K562 (cell line): ENCODE measurements at regions not wholly inside any gene's neighbourhood (a gene's known extent, or its start where the extent isn't known, plus 50 kb on each side); places are given as distances from the start of the nearest gene placed in this dataset.

Experiments
- ATAC-seq: fragments of 200-7000 bp; cut with Tn5 transposase; 3 replicates; pipeline ENCODE4 v1.9.1; 2020; ENCODE audit warnings: moderate library complexity
- BruUV-seq: library from RNA; stranded (reverse); fragments of 400-500 nt; replicated peaks from 2 replicates; lab custom pipeline; 2021; lab: Mats Ljungman, UMichigan
- CTCF ChIA-PET: fragments of 300-600 bp; formaldehyde crosslinking; extraction: SDS; loops from one replicate; lab custom pipeline; 2021; ENCODE audit warnings: low intra/inter-chr PET ratio; lab: Yijun Ruan, JAX
- POLR2A ChIA-PET: fragments of 300-600, 350-650 bp; sonication (Branson Sonifier 250); formaldehyde crosslinking; extraction: SDS; loops from one replicate; lab custom pipeline; 2021; ENCODE audit warnings: antibody characterized with exemption, inconsistent platforms; lab: Yijun Ruan, JAX
- DNase-seq, 4 experiments: peaks; one replicate each; pipeline versions ENCODE4 v3.0.0 to v3.0.0-alpha.2; 2011 to 2018; ENCODE audit warnings: low spot score in 3 of 4, mixed read lengths in 3 of 4; ENCODE audit errors: extremely low read depth in 1 of 4
- FAIRE-seq: peaks from 2 replicates; lab custom pipeline; 2011; peaks lifted over from hg19 to GRCh38; lab: Jason Lieb, UNC
- H2AFZ ChIP-seq: 2 replicates; pipeline ENCODE4 v1.6.0; 2011; ENCODE audit warnings: low read depth, low read length, control low read depth, inconsistent platforms
- H3K27ac ChIP-seq: fragments of 200-600 bp; 3 replicates; pipeline ENCODE4 v1.8.0; 2011; ENCODE audit warnings: low read depth, mild to moderate bottlenecking, control low read depth, inconsistent platforms, low read length, moderate library complexity, mixed read lengths; ENCODE audit errors: extremely low read depth
- H3K27me3 ChIP-seq, 2 experiments: fragments of 300-600 bp in 1 of 2; 2 replicates in 1 of 2; 3 replicates in 1 of 2; pipeline versions ENCODE4 v1.6.0 to v1.8.0; 2011; ENCODE audit warnings: inconsistent platforms in 2 of 2, low read length in 2 of 2, mild to moderate bottlenecking in 1 of 2, mixed read lengths in 1 of 2, moderate library complexity in 1 of 2; ENCODE audit not compliant: control insufficient read depth in 2 of 2, insufficient read depth in 2 of 2
- H3K36me3 ChIP-seq: fragments of 300-600 bp; 3 replicates; pipeline ENCODE4 v1.8.0; 2011; ENCODE audit warnings: mild to moderate bottlenecking, low read length, inconsistent platforms; ENCODE audit not compliant: control insufficient read depth, insufficient read depth
- H3K4me1 ChIP-seq, 2 experiments: fragments of 200-600 bp in 1 of 2; replicated peaks in 1 of 2; 2 replicates in 1 of 2; 3 replicates in 1 of 2; pipeline versions ENCODE4 v1.5.1 to v1.8.0; 2011; ENCODE audit warnings: inconsistent platforms in 2 of 2, low read length in 2 of 2, mild to moderate bottlenecking in 1 of 2, mixed read lengths in 1 of 2, moderate library complexity in 1 of 2; ENCODE audit not compliant: control insufficient read depth in 2 of 2, insufficient read depth in 2 of 2
- H3K4me2 ChIP-seq: 2 replicates; pipeline ENCODE4 v1.6.1; 2011; ENCODE audit warnings: low read length, control low read depth, inconsistent platforms, mixed read lengths; ENCODE audit not compliant: insufficient read depth
- H3K4me3 ChIP-seq: fragments of 200-600 bp; sonication (generic), shearing (Covaris generic); 2 replicates; pipeline ENCODE4 v1.5.1; 2016; ENCODE audit warnings: control low read depth, inconsistent platforms
- H3K79me2 ChIP-seq: fragments of 200-600 bp; 3 replicates; pipeline ENCODE4 v1.8.0; 2011; ENCODE audit warnings: low read length, inconsistent platforms; ENCODE audit not compliant: control insufficient read depth, insufficient read depth
- H3K9ac ChIP-seq, 2 experiments: 2 replicates each; pipeline versions ENCODE4 v1.6.0 to v1.6.1; 2011; ENCODE audit warnings: low read depth in 2 of 2, low read length in 2 of 2, control low read depth in 1 of 2, inconsistent platforms in 1 of 2, mild to moderate bottlenecking in 1 of 2, mixed read lengths in 1 of 2; ENCODE audit not compliant: insufficient read depth in 1 of 2
- H3K9me1 ChIP-seq: one replicate; pipeline ENCODE4 v1.6.0; 2011; ENCODE audit warnings: inconsistent platforms, mild to moderate bottlenecking, low read length, moderate library complexity; ENCODE audit not compliant: control insufficient read depth, insufficient read depth
- H3K9me3 ChIP-seq: replicated peaks from 2 replicates; pipeline ENCODE4 v1.5.1; 2011; ENCODE audit warnings: low read depth, low read length, inconsistent platforms; ENCODE audit not compliant: control insufficient read depth, insufficient read depth
- H4K20me1 ChIP-seq: replicated peaks from 2 replicates; pipeline ENCODE4 v1.6.1; 2011; ENCODE audit warnings: low read length, inconsistent platforms, mixed read lengths; ENCODE audit not compliant: control insufficient read depth, insufficient read depth
- DLX4 ChIP-seq: fragments of 250-450 bp; sonication (Bioruptor Pico); IDR thresholded peaks from 2 replicates; pipeline ENCODE4 v1.6.1; 2021; ENCODE audit warnings: mild to moderate bottlenecking
- E2F1 ChIP-seq: sonication (generic); formaldehyde crosslinking; IDR thresholded peaks from 2 replicates; pipeline ENCODE4 v1.8.1; 2023; ENCODE audit warnings: mild to moderate bottlenecking, missing genetic modification reagents, moderate library complexity
- FOS ChIP-seq: IDR thresholded peaks from 3 replicates; pipeline ENCODE4 v1.6.1; 2011; ENCODE audit not compliant: insufficient read length; ENCODE audit errors: extremely low read depth
- FOXM1 ChIP-seq, 2 experiments: fragments of 450-650 bp in 1 of 2; sonication (generic) in 1 of 2; formaldehyde crosslinking in 1 of 2; IDR thresholded peaks; 2 replicates each; pipeline versions ENCODE4 v1.6.1 to v1.9.0; 2017 to 2022; ENCODE audit warnings: low read depth in 2 of 2, mild to moderate bottlenecking in 2 of 2, missing genetic modification reagents in 1 of 2, moderate library complexity in 1 of 2
- GABPB1 ChIP-seq: sonication (generic); formaldehyde crosslinking; IDR thresholded peaks from 2 replicates; pipeline ENCODE4 v1.8.0; 2022; ENCODE audit warnings: mild to moderate bottlenecking, missing genetic modification reagents
- GATAD2A ChIP-seq: fragments of 450-650 bp; IDR thresholded peaks from 2 replicates; pipeline ENCODE4 v1.6.1; 2017
- KLF10 ChIP-seq: fragments of 250-450 bp; sonication (Bioruptor Pico); IDR thresholded peaks from 2 replicates; pipeline ENCODE4 v1.6.1; 2021; ENCODE audit warnings: matching md5 sums
- NR1H2 ChIP-seq: sonication (generic); formaldehyde crosslinking; IDR thresholded peaks from 2 replicates; pipeline ENCODE4 v1.4.0; 2020; ENCODE audit warnings: mild to moderate bottlenecking, missing genetic modification reagents
- TAL1 ChIP-seq: fragments of 450-650 bp; IDR thresholded peaks from 2 replicates; pipeline ENCODE4 v1.6.1; 2016; ENCODE audit warnings: mild to moderate bottlenecking
- TEAD4 ChIP-seq, 2 experiments: sonication (generic) in 1 of 2; formaldehyde crosslinking in 1 of 2; IDR thresholded peaks; 2 replicates each; pipeline versions ENCODE4 v1.6.1 to v1.8.0; 2012 to 2022; ENCODE audit warnings: borderline replicate concordance in 1 of 2, inconsistent platforms in 1 of 2, low read length in 1 of 2, mild to moderate bottlenecking in 1 of 2, missing genetic modification reagents in 1 of 2
- ZNF140 ChIP-seq: fragments of 250-450 bp; sonication (Bioruptor Pico); IDR thresholded peaks from 2 replicates; pipeline ENCODE4 v1.8.0; 2021; ENCODE audit warnings: moderate library complexity, mild to moderate bottlenecking, inconsistent platforms
- ZNF174 ChIP-seq: fragments of 250-450 bp; sonication (Bioruptor Pico); IDR thresholded peaks from 2 replicates; pipeline ENCODE4 v1.4.0; 2020; ENCODE audit warnings: mild to moderate bottlenecking
- ZNF184 ChIP-seq: sonication (generic); formaldehyde crosslinking; IDR thresholded peaks from 2 replicates; pipeline ENCODE4 v1.5.0; 2020; ENCODE audit warnings: missing genetic modification reagents
- ZNF212 ChIP-seq: fragments of 450-650 bp; formaldehyde crosslinking; IDR thresholded peaks from 2 replicates; pipeline ENCODE4 v1.4.0; 2020; ENCODE audit warnings: mild to moderate bottlenecking
- ZNF436 ChIP-seq: fragments of 250-450, 450-650 bp; sonication (Bioruptor Pico); formaldehyde crosslinking; IDR thresholded peaks from 2 replicates; pipeline ENCODE4 v1.7.0; 2020; ENCODE audit warnings: mild to moderate bottlenecking
- WGBS: fragments of 100-300 bp; shearing (Covaris generic); methylation state at CpG from one replicate; pipeline ENCODE4 v1.1.6; 2016; ENCODE audit warnings: low coverage, mixed read lengths; ENCODE audit not compliant: insufficient coverage; ENCODE audit errors: missing lambda C conversion rate; 5-methylcytosine and 5-hydroxymethylcytosine counted together
- in situ Hi-C: fragments of 300-500 bp; cut with MboI; formaldehyde crosslinking; loops from 4 replicates; pipeline ENCODE4 v1.15.0; 2018; ENCODE audit warnings: inconsistent platforms, mixed read lengths
- intact Hi-C: fragments of 100-400 bp; cut with micrococcal nuclease; formaldehyde crosslinking; loops from 2 replicates; pipeline ENCODE4 v1.14.2; 2022
- TF ChIP-seq, protein P1 (sequence below), 2 experiments: fragments of 450-650 bp; IDR thresholded peaks; 2 replicates each; pipeline ENCODE4 v1.6.1; 2018; ENCODE audit warnings: mild to moderate bottlenecking in 2 of 2, low read depth in 1 of 2; ENCODE audit not compliant: partially characterized antibody in 2 of 2

DNA sequence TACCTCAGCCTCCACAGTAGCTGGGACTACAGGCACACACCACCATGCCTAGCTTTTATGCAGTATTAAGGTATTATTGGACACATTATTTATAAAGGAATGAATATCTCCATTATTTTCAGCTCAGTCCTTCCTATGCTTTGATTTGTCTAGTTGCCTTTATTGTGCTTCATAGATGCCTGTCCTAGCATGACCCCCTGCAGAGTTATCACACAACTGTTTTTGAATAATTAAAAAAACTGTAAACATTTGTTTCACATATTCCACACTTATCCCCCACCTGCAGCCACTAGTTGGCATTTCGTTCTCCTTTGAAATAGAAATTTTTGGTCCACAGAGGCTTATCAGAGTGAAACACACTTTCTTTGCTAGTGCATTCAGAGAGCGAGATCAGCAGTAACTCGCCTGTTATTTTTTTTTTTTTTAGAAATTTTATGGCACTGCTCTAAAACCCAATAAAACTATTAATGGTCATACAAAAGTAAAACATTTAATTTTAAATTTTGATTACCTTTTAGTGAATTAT, 151.8 kb upstream of the RASA1 start:
- Histone ChIP-seq H3K4me2 (0 out of 2 replicates have a peak overlapping the region, but pooled peaks have one; percentile 20), H3K9me1 (no peaks in the 10 kb centered on the region), H4K20me1 (no peaks in the 10 kb centered on the region), H2AFZ (no peak overlapping the region; the same call in 1 of the 2 replicates), H3K79me2 (no peaks in the 10 kb centered on the region), H3K27ac (peak overlapping the region; percentile 56; the same call in 2 of the 3 replicates), H3K4me3 (no peak overlapping the region), H3K27me3 (no peaks in the 10 kb centered on the region), H3K36me3 (no peaks in the 10 kb centered on the region), H3K9ac (peak overlapping the region in 1 of 2 experiments; percentile 17; a peak in 1 of 4 replicates), H3K4me1 (peaks cover 7 to 56% of the 10 kb centered on the region in 2 experiments), H3K9me3 (no peaks in the 10 kb centered on the region)
- DNase-seq (peak; percentile 58 to 80 (median 70)), ATAC-seq (peak; percentile 86), FAIRE-seq (peak; percentile 32)
- ChIA-PET POLR2A (no interaction called here), CTCF (no interaction called here)
- intact Hi-C loops (loop anchor here (2.0 to 10.0 kb wide), 2 partner anchors 45 to 149 kb away; partner anchors contain the start of gene RASA1), in situ Hi-C loops (no loop called here)
- BruUV-seq = no TSS peak
- WGBS = 0% methylated on average over 2 of the region's 3 CpGs
- no peak for TF ChIP-seq ZNF140 (CRISPR knock-in tag)
- TF ChIP-seq ZNF184 (CRISPR knock-in tag) = no peak
- TF ChIP-seq ZNF436 (CRISPR knock-in tag) = no peak
- peak; percentile 72 for TF ChIP-seq FOXM1 (IDR thresholded peaks at IDR 0.05; ENCODE audit: low read depth)
- no peak for TF ChIP-seq FOXM1 (CRISPR knock-in tag; IDR thresholded peaks at IDR 0.05; ENCODE audit: low read depth)
- TF ChIP-seq KLF10 (CRISPR knock-in tag) = no peak
- TF ChIP-seq GATAD2A = 0 out of 2 replicates have a peak, but pooled peaks have one; percentile 29
- TF ChIP-seq ZNF212 (CRISPR knock-in tag) = no peak
- TF ChIP-seq E2F1 = no peak
- no peak for TF ChIP-seq GABPB1 (CRISPR knock-in tag)
- peak; percentile 92 for TF ChIP-seq TAL1
- no peak for TF ChIP-seq NR1H2 (CRISPR knock-in tag)
- TF ChIP-seq TEAD4 (IDR thresholded peaks at IDR 0.05; ENCODE audit: low read length) = peak; percentile 95
- TF ChIP-seq TEAD4 (CRISPR knock-in tag; IDR thresholded peaks at IDR 0.05; ENCODE audit: borderline replicate concordance) = no peak
- no peak for TF ChIP-seq ZNF174 (CRISPR knock-in tag)
- no peak for TF ChIP-seq FOS
- TF ChIP-seq, protein P1, sequence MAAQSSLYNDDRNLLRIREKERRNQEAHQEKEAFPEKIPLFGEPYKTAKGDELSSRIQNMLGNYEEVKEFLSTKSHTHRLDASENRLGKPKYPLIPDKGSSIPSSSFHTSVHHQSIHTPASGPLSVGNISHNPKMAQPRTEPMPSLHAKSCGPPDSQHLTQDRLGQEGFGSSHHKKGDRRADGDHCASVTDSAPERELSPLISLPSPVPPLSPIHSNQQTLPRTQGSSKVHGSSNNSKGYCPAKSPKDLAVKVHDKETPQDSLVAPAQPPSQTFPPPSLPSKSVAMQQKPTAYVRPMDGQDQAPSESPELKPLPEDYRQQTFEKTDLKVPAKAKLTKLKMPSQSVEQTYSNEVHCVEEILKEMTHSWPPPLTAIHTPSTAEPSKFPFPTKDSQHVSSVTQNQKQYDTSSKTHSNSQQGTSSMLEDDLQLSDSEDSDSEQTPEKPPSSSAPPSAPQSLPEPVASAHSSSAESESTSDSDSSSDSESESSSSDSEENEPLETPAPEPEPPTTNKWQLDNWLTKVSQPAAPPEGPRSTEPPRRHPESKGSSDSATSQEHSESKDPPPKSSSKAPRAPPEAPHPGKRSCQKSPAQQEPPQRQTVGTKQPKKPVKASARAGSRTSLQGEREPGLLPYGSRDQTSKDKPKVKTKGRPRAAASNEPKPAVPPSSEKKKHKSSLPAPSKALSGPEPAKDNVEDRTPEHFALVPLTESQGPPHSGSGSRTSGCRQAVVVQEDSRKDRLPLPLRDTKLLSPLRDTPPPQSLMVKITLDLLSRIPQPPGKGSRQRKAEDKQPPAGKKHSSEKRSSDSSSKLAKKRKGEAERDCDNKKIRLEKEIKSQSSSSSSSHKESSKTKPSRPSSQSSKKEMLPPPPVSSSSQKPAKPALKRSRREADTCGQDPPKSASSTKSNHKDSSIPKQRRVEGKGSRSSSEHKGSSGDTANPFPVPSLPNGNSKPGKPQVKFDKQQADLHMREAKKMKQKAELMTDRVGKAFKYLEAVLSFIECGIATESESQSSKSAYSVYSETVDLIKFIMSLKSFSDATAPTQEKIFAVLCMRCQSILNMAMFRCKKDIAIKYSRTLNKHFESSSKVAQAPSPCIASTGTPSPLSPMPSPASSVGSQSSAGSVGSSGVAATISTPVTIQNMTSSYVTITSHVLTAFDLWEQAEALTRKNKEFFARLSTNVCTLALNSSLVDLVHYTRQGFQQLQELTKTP (IDR thresholded peaks at IDR 0.05; ENCODE audit: low read depth in 1 of 2, partially characterized antibody in 2 of 2) = no peak
- TF ChIP-seq DLX4 (CRISPR knock-in tag) = no peak
